Cardiac fibroblast (primary cell): ENCODE measurements at regions not wholly inside any gene's neighbourhood (a gene's known extent, or its start where the extent isn't known, plus 50 kb on each side); places are given as distances from the start of the nearest gene placed in this dataset.
A peak's percentile ranks its signal among the peaks of the same experiment; 100 is the strongest.

ENCODE experiments used
- DNase-seq, 2 donors: peaks; one replicate each; pipeline versions ENCODE4 v3.0.0 to v3.0.0-alpha.2; 2010; ENCODE audit warnings: low read depth in 2 of 2
- H3K4me3 ChIP-seq, 2 donors: replicated peaks in 1 of 2; 1 replicate in 1 of 2; 2 replicates in 1 of 2; pipeline ENCODE4 v1.5.1; 2011; ENCODE audit warnings: low read depth in 2 of 2, low read length in 2 of 2, mild to moderate bottlenecking in 2 of 2, moderate library complexity in 1 of 2
- CTCF ChIP-seq: IDR thresholded peaks from one replicate; pipeline ENCODE4 v1.5.1; 2011; ENCODE audit warnings: low read depth, mild to moderate bottlenecking, low read length, inconsistent platforms

- no peak overlapping the region for H3K4me3 ChIP-seq
- no peak for TF ChIP-seq CTCF
- no peak for DNase-seq
These were observed 245.4 kb downstream of the DUSP6 start for GRCh38 chr12:89106950-89107349.

GRCh38 chr12:89105243-89105642, 247.1 kb downstream of the DUSP6 start:
- H3K4me3 ChIP-seq: no peak overlapping the region
- DNase-seq: no peak
- no peak for TF ChIP-seq CTCF

GRCh38 chr12:89103831-89104230, 248.5 kb downstream of the DUSP6 start:
- no peak overlapping the region for H3K4me3 ChIP-seq
- no peak for TF ChIP-seq CTCF
- peak in 1 of 2 donors; percentile 33 for DNase-seq

GRCh38 chr12:89101440-89101839, 250.9 kb downstream of the DUSP6 start:
- no peak for DNase-seq
- TF ChIP-seq CTCF: no peak
- H3K4me3 ChIP-seq: no peak overlapping the region

- DNase-seq: peak in 1 of 2 donors; percentile 26
These were observed 253.7 kb downstream of the DUSP6 start for GRCh38 chr12:89098441-89099112.

GRCh38 chr12:89092297-89092696, 260.0 kb downstream of the DUSP6 start:
- TF ChIP-seq CTCF: no peak
- H3K4me3 ChIP-seq: no peak overlapping the region
- no peak for DNase-seq

More at GRCh38 chr12:89098441-89099112, 253.7 kb downstream of the DUSP6 start:
- no peak for TF ChIP-seq CTCF
- H3K4me3 ChIP-seq: no peak overlapping the region
